Activated T-helper 1 cell treated with anti-CD3 and anti-CD28 coated beads, Interleukin-2, amount 50 U/mL, for 16 hours (primary cell): ENCODE measurements at regions not wholly inside any gene's neighbourhood (a gene's known extent, or its start where the extent isn't known, plus 50 kb on each side); places are given as distances from the start of the nearest gene placed in this dataset.

Source experiments
- DNase-seq, 2 donors: peaks; one replicate each; pipeline ENCODE4 v3.0.0-alpha.2; 2020; ENCODE audit warnings: low read depth in 1 of 2, low spot score in 1 of 2

DNA sequence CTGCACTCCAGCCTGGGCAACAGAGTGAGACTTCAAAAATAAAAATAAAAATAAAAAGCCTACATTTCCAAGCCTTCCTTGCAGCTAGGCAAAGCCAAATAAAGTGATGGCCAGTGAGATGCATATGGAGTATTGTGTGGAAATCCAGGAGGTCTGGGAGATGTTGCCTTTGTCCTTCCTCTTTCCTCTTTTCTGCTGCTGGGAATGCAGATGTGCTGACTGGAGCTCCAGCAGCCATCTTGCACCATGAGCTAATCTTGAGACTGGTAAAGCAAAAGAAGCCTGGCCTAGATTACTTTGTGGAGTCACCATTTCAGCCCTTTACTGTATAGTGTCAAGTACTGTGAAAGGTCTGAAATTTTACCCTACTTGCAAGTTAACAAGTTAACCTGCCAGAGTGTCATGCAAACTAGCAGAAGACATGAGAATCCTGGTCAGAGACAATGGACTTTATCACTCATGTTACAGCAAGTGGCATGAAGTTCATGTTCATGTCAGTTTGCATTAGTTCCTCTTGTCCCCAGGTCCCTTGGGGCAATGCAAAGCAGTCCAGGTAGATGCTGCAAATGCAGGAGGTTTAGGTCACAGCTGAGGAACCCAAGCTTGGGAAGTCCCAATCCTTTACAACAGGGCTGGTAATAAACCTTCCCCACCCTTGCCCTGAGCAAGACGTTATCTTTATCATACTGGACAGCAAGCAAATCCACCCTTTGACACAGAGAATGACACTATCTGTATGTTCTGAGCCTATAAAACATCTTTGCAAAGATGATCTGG, 103.1 kb downstream of the TLE3 start:
- no peak for DNase-seq

DNA sequence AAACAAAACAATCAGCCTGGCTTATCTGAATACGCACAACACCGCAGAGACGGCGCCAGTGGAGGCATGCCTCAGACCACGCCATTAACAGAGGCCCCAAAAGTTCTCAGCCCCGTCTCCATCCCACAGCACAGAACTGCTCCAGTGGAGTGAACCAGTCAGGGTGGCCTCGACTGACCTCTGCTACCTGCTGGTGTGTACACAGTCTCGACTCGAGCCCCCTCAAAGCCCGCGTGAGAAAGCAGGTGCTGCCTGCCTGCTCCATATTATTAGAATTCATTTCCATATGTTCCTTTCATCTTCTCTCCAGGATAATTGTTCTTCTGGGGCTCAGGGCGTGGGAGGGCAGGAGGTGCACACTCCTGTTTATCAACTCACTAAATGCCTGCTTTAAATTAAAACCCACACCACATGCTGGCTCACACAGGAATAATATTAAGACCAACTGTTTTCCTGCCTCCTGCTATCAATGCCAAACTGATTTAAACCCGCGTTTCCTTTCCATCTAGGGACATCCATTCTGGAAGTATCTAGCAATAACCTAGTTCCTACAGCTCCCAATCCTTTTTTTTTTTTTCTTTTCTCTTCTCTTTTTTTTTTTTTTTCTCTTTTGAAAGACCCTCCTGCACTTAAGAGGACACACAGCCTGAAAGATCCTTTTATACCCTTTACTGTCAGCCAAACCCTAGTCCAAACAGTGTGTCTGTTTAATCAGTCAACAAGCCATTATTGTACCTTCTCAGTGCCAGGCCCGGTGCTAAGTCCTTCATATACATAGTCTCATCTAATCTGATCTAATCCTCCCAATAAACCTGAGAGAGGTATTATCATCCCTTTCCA, 101.2 kb downstream of the TLE3 start:
- DNase-seq, result no peak

DNA sequence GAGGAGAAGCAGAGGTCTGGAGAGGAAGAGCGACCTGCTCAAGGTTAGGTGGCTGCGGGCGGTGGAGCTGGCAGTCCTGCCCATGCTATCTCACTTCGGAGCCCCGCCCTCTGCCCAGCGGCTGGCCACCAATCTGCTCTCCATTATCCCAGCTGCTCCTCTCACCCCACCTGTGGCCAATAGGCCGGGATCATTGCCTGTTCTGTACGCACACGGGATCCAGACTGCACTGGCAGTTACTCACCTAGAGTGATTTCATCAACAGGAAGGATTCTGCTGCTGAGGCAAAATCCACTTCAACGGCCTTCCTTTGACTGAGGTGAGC, 100.6 kb downstream of the TLE3 start:
- no peak for DNase-seq
